Left lung (tissue), 4 donors: ENCODE measurements at regions not wholly inside any gene's neighbourhood (a gene's known extent, or its start where the extent isn't known, plus 50 kb on each side); places are given as distances from the start of the nearest gene placed in this dataset.

Experiments
- ATAC-seq: fragments of 200-7000 bp; cut with Tn5 transposase; one replicate; pipeline ENCODE4 v1.9.1; 2020; ENCODE audit warnings: moderate library complexity
- DNase-seq, 4 donors: peaks; one replicate each; pipeline ENCODE4 v3.0.0-alpha.2; 2013 to 2020
- H3K27ac ChIP-seq, 2 donors: fragments of 200-600 bp; sonication (generic) in 1 of 2; one replicate each; pipeline versions ENCODE4 v1.5.0 to v1.8.0; 2020 to 2021
- H3K27me3 ChIP-seq, 2 donors: fragments of 200-600 bp; sonication (generic) in 1 of 2; one replicate each; pipeline versions ENCODE4 v1.5.0 to v1.8.0; 2020 to 2021
- H3K36me3 ChIP-seq, 2 donors: fragments of 200-600 bp; sonication (generic) in 1 of 2; one replicate each; pipeline versions ENCODE4 v1.5.0 to v1.8.0; 2020 to 2021
- H3K4me1 ChIP-seq, 2 donors: fragments of 200-600 bp; one replicate each; pipeline ENCODE4 v1.8.0; 2021
- H3K4me3 ChIP-seq, 2 donors: fragments of 200-600 bp; sonication (generic) in 1 of 2; one replicate each; pipeline versions ENCODE4 v1.5.0 to v1.8.0; 2020 to 2021; ENCODE audit warnings: mild to moderate bottlenecking in 1 of 2
- H3K9me3 ChIP-seq, 2 donors: fragments of 200-600 bp; sonication (generic) in 1 of 2; one replicate each; pipeline versions ENCODE4 v1.5.0 to v1.8.0; 2020 to 2021
- intact Hi-C, 2 donors: fragments of 100-400 bp; cut with DNase I; formaldehyde crosslinking; loops; one replicate each; pipeline versions ENCODE4 v1.11.2 to v1.14.2; 2022
- TF ChIP-seq, protein P1 (sequence below), 2 donors: fragments of 200-600 bp; sonication (generic) in 1 of 2; IDR thresholded peaks; one replicate each; pipeline versions ENCODE4 v1.5.0 to v1.8.0; 2021; ENCODE audit warnings: antibody characterized with exemption in 2 of 2
- donor health status: DM: no; HTN: yes; CAD: no.
- donor health status: DM: no; HTN: no; CAD: no.

DNA sequence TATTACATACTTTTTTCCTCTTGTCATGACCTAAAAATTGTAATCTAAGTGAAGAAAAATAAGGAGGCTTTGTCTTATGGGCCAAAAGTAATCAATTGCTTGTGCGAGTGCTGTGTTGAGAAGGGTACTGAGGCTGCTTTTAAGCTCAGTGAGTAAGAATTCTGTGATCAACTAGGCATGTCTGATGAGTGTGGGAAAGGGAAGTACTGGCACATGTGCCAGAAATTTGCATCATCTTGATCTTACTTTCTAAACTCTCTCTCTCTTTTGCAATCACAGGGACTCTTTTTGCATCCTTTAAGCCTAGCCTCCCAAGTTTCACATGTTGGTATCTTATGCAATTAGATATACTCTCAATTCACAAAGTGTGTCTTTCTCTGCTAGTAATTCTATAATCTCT lies 329.9 kb downstream of the KIF4B start:
- no peak overlapping the region for H3K27ac ChIP-seq
- no peaks in the 10 kb centered on the region for H3K36me3 ChIP-seq
- intact Hi-C loops: no loop called here
- no peak for DNase-seq
- ATAC-seq: no peak
- H3K27me3 ChIP-seq: no peaks in the 10 kb centered on the region
- H3K4me1 ChIP-seq: no peaks in the 10 kb centered on the region
- no peak overlapping the region for H3K4me3 ChIP-seq
- peaks cover 0 to 2% of the 10 kb centered on the region in 2 donors for H3K9me3 ChIP-seq
- TF ChIP-seq, protein P1, sequence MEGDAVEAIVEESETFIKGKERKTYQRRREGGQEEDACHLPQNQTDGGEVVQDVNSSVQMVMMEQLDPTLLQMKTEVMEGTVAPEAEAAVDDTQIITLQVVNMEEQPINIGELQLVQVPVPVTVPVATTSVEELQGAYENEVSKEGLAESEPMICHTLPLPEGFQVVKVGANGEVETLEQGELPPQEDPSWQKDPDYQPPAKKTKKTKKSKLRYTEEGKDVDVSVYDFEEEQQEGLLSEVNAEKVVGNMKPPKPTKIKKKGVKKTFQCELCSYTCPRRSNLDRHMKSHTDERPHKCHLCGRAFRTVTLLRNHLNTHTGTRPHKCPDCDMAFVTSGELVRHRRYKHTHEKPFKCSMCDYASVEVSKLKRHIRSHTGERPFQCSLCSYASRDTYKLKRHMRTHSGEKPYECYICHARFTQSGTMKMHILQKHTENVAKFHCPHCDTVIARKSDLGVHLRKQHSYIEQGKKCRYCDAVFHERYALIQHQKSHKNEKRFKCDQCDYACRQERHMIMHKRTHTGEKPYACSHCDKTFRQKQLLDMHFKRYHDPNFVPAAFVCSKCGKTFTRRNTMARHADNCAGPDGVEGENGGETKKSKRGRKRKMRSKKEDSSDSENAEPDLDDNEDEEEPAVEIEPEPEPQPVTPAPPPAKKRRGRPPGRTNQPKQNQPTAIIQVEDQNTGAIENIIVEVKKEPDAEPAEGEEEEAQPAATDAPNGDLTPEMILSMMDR (IDR thresholded peaks at IDR 0.05): no peak

DNA sequence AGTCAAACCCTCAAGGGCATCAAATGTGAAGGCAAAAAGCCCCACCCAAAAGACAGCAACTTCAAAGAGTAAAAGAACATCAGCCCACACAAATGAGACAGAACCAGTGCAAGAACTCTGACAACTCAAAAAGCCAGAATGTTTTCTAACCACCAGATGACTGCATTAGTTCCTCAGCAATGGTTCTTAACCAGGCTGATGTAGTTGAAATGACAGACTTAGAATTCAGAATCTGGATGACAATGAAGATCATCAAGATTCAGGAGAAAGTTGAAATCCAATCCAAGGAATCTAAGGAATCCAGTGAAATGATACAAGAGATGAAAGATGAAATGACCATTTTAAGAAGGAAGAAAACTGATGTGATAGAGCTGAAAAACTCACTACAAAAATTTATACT lies 339.7 kb downstream of the KIF4B start:
- DNase-seq: no peak
- no peak for ATAC-seq
- TF ChIP-seq, protein P1 (IDR thresholded peaks at IDR 0.05): no peak
- no peaks in the 10 kb centered on the region for H3K4me1 ChIP-seq
- no peaks in the 10 kb centered on the region for H3K27me3 ChIP-seq
- intact Hi-C loops: no loop called here
- no peak overlapping the region for H3K27ac ChIP-seq
- H3K4me3 ChIP-seq: no peak overlapping the region
- H3K9me3 ChIP-seq: peaks cover 0 to 42% of the 10 kb centered on the region in 2 donors
- no peaks in the 10 kb centered on the region for H3K36me3 ChIP-seq

DNA sequence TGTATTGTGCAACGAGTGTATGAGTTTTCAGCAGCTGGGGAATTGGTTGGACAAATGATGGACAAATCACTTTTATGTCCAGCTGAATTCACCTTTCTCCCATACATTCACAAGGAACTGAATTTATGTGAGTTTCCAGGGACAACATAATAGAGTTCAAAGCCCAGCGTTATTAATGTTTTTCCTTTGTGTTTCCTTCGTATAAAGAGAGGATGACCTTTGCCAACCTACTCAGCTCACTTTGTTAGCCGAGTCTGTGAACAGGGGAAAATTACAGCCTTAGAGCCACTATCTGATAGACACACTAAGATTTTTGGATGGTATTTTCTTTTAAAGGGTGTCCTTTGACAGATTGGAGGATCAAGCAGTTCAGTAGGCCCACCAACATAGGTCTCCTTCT lies 352.5 kb downstream of the KIF4B start:
- Histone ChIP-seq H3K9me3 (no peaks in the 10 kb centered on the region), H3K27ac (no peak overlapping the region), H3K27me3 (no peaks in the 10 kb centered on the region), H3K36me3 (no peaks in the 10 kb centered on the region), H3K4me1 (no peaks in the 10 kb centered on the region), H3K4me3 (no peak overlapping the region)
- ATAC-seq (no peak), DNase-seq (no peak)
- TF ChIP-seq, protein P1 (IDR thresholded peaks at IDR 0.05): no peak
- intact Hi-C loops: no loop called here

DNA sequence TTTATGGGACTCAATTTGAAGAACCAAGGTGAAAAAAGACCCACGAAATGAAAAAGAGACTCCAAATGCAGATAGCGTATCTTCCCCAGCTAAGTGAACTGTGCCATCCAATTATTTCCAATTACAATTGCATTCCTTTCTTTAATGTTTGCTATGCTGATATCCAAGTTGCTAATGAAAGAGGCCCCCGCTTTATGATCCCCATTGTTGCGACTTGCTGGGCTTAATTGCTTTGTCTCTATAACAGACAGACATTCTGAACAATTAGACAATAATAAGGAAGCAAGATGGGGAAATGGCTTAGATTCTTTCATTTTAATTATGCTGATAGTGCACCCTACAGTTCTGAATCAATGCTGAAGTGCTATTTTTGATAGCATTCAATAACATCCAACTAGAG lies 354.3 kb downstream of the KIF4B start:
- intact Hi-C loops: no loop called here
- Histone ChIP-seq H3K4me3 (no peak overlapping the region), H3K9me3 (peaks cover 0 to 6% of the 10 kb centered on the region in 2 donors), H3K27ac (no peak overlapping the region), H3K36me3 (no peaks in the 10 kb centered on the region), H3K4me1 (no peaks in the 10 kb centered on the region), H3K27me3 (no peaks in the 10 kb centered on the region)
- ATAC-seq (no peak), DNase-seq (no peak)
- TF ChIP-seq, protein P1 (IDR thresholded peaks at IDR 0.05): no peak

DNA sequence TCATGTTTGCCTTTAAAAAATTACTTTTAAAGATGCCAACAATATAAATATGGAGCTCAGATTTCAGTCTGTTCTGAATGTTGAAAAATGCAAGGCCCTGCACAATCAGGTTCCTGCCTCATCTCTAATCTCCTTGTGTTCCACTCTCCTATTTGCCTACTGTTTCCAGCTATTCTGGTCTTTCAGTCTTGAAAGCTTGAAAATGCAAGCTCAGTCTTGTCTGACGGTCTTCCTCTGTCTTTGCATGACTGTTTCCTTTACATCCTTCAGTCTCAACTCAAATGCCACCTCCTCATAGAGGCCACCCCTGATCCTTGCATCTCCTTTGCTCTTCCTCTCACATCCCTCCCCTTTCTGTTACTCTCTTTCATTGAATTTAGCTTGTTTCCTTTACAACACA lies 354.9 kb downstream of the KIF4B start:
- Histone ChIP-seq H3K27me3 (no peaks in the 10 kb centered on the region), H3K4me1 (no peaks in the 10 kb centered on the region), H3K36me3 (no peaks in the 10 kb centered on the region), H3K27ac (no peak overlapping the region), H3K9me3 (peaks cover 0 to 9% of the 10 kb centered on the region in 2 donors), H3K4me3 (no peak overlapping the region)
- ATAC-seq (no peak), DNase-seq (no peak)
- TF ChIP-seq, protein P1 (IDR thresholded peaks at IDR 0.05): no peak
- intact Hi-C loops: no loop called here
